ENCODE measurements at regions not wholly inside any gene's neighbourhood (a gene's known extent, or its start where the extent isn't known, plus 50 kb on each side); places are given as distances from the start of the nearest gene placed in this dataset.

DNA sequence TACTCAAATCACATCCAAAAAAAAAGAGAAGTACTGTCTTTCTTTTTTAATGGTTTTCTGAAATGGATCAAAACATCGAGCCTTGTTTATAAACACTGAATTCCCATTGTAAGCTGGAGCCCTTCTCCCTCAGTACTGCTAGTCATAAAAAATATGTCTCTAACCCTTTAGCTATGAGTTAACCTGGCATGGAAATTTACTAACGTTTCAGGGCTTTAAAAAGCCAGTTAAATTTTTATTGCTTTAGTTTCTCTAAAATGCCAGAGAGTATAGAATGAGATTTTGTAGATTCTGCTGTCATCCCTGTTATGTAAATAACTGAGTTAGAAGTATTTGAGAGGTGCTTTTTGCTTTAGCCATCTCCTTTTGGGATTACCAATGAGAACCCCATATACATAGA lies 528.3 kb downstream of the EFNB2 start:
- no peak overlapping the region for H3K4me3 ChIP-seq
- no peaks in the 10 kb centered on the region for H3K36me3 ChIP-seq
- H3K9me3 ChIP-seq = no peaks in the 10 kb centered on the region
- no peak overlapping the region for H3K27ac ChIP-seq
- H3K27me3 ChIP-seq = no peaks in the 10 kb centered on the region
- no peak for DNase-seq (ENCODE audit: low spot score)
- TF ChIP-seq, protein P1, sequence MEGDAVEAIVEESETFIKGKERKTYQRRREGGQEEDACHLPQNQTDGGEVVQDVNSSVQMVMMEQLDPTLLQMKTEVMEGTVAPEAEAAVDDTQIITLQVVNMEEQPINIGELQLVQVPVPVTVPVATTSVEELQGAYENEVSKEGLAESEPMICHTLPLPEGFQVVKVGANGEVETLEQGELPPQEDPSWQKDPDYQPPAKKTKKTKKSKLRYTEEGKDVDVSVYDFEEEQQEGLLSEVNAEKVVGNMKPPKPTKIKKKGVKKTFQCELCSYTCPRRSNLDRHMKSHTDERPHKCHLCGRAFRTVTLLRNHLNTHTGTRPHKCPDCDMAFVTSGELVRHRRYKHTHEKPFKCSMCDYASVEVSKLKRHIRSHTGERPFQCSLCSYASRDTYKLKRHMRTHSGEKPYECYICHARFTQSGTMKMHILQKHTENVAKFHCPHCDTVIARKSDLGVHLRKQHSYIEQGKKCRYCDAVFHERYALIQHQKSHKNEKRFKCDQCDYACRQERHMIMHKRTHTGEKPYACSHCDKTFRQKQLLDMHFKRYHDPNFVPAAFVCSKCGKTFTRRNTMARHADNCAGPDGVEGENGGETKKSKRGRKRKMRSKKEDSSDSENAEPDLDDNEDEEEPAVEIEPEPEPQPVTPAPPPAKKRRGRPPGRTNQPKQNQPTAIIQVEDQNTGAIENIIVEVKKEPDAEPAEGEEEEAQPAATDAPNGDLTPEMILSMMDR (IDR thresholded peaks at IDR 0.05) = no peak
- H3K4me1 ChIP-seq = no peaks in the 10 kb centered on the region

- Histone ChIP-seq H3K4me1 (no peaks in the 10 kb centered on the region), H3K27ac (no peak overlapping the region), H3K4me3 (no peak overlapping the region), H3K36me3 (no peaks in the 10 kb centered on the region), H3K27me3 (no peaks in the 10 kb centered on the region), H3K9me3 (no peaks in the 10 kb centered on the region)
- TF ChIP-seq, protein P1 (IDR thresholded peaks at IDR 0.05) = no peak
- no peak for DNase-seq (ENCODE audit: low spot score)
Measured at GRCh38 chr13:106003651-106004050, 531.8 kb downstream of the EFNB2 start.

DNA sequence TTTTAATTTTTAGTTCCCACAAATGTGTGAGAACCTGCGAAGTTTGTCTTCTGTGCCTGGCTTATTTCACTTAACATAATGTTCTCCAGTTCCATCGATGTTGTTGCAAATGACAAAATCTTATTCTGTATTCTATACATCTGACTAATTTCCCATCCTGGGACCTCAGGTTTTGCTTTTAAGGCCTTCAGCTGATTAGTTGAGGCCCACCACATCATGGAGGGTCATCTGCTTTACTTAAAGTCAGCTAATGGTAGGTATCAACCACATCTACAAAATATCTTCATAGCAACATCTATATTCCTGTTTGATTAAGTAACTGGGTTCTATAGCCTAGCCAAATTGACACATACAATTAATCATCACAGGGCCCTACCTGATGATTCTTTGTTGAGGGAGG lies 534.0 kb downstream of the EFNB2 start:
- no peaks in the 10 kb centered on the region for H3K36me3 ChIP-seq
- TF ChIP-seq, protein P1 (IDR thresholded peaks at IDR 0.05) = no peak
- no peaks in the 10 kb centered on the region for H3K4me1 ChIP-seq
- no peak overlapping the region for H3K27ac ChIP-seq
- H3K9me3 ChIP-seq = no peaks in the 10 kb centered on the region
- DNase-seq (ENCODE audit: low spot score) = no peak
- H3K4me3 ChIP-seq = no peak overlapping the region
- no peaks in the 10 kb centered on the region for H3K27me3 ChIP-seq

DNA sequence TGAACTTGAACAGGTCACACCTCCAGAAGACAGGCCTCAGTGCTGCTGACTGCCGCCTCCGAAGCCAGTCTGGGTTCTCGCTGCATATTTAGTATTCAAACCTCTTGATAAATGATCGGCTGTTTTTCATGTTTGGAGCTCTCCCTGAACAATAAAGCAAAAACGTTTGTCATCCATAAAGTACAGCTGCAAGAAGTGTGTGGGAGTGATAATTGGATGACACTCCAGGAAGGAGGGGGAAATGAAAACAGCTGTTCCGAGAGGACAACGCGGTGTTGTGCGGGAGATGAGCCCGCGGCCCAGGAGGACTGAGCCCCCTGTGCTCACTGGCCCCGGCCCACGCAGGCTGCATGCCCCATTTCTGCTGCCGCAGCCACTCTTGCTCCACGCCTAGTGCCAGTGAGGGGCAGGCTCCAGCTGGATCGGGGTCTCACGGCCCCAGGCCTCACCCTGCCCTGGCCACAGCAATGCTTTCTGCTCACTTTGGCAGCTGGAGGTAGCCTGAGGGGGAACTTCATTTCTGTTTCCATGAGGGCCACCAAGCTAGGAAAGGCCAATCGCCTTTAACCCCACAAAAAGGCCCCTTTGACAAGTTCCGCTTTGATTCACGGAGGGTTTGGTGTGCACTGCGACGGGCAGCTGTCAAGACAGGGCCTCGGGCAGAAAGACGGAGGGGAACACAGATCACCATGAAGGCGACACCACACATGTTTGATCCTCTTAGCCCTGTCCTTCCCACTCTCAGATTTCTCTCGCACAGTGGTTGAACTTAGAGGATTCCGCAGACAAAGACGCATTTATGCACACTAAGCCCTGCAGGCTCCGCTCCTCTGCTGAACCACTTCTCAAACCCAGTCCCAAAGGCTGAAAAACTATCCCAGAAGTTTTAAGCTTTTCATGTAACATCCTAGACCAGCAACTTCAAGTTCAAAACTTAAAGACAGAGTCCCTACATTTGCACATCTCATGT lies 537.6 kb downstream of the EFNB2 start:
- no peaks in the 10 kb centered on the region for H3K27me3 ChIP-seq
- H3K4me1 ChIP-seq = no peaks in the 10 kb centered on the region
- DNase-seq (ENCODE audit: low spot score) = no peak
- H3K36me3 ChIP-seq = no peaks in the 10 kb centered on the region
- H3K4me3 ChIP-seq = no peak overlapping the region
- TF ChIP-seq, protein P1 (IDR thresholded peaks at IDR 0.05) = no peak
- no peaks in the 10 kb centered on the region for H3K9me3 ChIP-seq
- no peak overlapping the region for H3K27ac ChIP-seq

DNA sequence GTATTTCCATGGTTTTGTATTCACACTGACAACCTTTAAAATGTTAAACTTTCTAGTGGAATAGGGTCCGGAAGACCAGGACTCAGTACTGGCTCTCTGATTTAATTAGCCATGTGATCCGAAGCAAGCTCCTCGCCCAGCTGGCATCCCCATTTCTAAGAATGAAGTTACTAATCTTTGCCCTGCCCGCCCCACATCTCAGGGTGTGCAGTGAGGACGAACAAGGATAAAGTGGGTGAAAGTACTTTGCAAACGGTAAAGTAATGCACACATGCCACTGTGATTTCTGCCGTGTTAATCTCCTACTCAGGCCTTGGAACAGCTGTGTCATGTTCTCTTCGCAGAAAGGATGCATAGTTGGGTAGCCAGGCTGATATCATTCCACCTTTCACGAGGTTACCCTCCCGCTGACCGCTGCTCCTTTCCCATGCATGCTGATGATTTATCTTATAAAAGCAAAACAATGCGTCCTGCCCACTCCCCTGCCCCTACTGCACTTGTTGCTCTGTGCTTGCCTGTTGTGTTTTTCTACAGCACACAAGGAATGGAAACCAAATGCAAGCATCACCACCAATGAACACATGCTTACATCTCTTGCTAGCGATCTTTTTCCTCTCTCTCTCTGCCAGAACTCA lies 539.0 kb downstream of the EFNB2 start:
- DNase-seq (ENCODE audit: low spot score) = no peak
- TF ChIP-seq, protein P1 (IDR thresholded peaks at IDR 0.05) = no peak
- H3K36me3 ChIP-seq = no peaks in the 10 kb centered on the region
- no peak overlapping the region for H3K4me3 ChIP-seq
- no peaks in the 10 kb centered on the region for H3K27me3 ChIP-seq
- no peaks in the 10 kb centered on the region for H3K4me1 ChIP-seq
- no peaks in the 10 kb centered on the region for H3K9me3 ChIP-seq
- H3K27ac ChIP-seq = no peak overlapping the region

All from right atrium auricular region (tissue), 2 donors.